HG02759 (cell line): ENCODE measurements at regions not wholly inside any gene's neighbourhood (a gene's known extent, or its start where the extent isn't known, plus 50 kb on each side); places are given as distances from the start of the nearest gene placed in this dataset.

ENCODE experiments used
- ATAC-seq: cut with Tn5 transposase; IDR thresholded peaks from one replicate; pipeline ENCODE4 v1.9.1; 2021; ENCODE audit warnings: mild to moderate bottlenecking, moderate library complexity; ENCODE audit not compliant: unreplicated experiment

DNA sequence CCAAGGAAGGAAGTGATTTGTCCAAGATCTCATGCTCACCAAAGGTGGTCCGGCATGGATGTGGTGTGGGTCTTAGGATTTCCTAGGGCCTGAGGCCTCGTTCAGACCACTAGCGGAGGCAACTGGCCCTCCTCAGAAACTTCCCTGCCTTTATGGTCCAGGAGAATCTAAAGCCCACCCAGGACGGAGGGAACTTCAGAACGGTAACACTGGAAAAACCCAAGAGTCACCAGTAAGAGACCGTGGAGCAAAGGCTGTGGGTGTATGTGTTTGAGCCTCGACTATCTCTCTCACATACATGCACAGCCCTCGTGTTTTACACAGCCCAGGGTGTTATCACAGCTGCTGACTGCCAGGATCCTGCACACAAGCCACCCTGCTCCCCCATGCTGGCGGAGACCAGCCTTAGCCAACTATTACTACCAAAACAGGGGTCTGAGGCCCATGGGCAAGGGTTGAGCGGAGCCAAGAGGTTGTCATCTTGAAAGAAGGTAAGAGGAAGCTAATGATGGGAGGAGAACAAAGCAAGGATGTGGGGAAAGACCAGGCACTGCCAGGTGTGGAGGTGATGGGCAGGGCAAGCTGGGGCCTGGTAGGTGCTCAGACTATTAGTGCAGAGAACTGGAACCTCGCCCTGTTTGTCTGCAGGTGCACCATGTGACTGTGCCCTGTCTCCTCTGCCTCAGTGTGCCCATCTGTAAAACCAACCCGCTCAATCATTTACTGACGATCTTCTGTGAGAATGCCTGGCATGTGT is 170.2 kb upstream of the ZMIZ1 start:
- ATAC-seq = no peak

DNA sequence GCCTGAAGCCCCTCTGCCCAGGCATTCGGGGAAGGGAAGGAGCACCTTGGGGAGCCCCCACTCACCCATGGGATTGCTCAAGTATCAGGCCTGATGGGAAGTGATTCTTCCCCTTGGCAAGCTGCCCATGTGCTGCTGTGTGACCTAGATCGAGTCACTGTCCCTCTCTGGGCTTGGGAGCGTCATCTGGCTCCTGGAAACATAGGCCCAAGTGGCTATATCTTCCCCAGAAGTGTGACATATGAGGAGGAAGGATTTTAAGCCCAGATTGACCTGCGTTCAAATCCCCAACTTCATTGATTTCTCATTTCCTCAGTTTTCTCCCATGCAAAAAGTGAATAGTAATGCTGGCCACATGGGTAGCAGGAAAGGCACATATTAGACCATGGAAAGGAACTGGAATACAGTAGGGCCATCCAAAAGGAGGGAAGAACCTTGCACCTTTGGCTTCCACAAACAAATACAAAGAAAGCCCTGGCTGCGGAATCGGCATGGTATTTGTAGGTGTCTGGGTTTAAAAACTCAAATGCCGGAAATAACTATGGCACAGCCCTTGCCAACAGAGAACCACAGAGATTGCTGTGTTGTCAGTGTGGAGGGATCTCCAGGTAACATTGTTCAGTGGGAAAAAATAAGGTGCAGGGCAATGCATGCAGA is 169.5 kb upstream of the ZMIZ1 start:
- ATAC-seq = no peak

DNA sequence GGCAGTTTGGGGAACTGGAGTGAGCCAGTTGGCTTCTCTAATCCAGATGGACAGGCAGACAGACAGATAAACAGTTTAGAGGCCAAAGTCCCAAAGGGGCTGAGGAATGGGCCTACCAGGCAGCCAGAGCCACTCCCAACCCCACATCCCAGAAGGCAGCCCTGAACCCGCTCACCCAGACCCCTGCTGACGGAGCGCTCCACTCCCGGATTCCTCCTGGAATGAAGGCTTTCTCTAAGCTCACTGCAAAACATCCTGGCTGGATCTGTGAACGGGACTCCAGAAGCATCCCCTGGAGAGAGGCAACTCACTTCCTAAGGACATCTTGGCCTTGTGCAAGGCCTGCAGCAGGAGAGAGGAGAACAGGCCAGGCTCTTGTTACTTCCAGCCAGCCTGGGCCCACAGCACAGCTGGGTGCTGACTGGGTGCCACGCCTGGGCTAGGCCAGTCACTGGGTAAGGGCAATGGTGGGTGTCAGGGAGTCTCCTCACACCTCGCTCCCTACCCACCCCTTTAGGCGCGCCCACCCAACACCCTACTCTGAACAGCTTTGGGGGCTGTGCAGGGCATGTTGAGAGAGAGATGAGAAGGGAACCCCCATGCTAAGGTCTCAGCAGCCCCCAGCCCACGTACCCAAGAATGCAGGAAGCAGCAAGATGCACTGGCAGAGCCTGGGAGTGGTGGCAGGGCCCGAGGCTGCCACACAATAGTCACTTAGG is 168.6 kb upstream of the ZMIZ1 start:
- no peak for ATAC-seq

DNA sequence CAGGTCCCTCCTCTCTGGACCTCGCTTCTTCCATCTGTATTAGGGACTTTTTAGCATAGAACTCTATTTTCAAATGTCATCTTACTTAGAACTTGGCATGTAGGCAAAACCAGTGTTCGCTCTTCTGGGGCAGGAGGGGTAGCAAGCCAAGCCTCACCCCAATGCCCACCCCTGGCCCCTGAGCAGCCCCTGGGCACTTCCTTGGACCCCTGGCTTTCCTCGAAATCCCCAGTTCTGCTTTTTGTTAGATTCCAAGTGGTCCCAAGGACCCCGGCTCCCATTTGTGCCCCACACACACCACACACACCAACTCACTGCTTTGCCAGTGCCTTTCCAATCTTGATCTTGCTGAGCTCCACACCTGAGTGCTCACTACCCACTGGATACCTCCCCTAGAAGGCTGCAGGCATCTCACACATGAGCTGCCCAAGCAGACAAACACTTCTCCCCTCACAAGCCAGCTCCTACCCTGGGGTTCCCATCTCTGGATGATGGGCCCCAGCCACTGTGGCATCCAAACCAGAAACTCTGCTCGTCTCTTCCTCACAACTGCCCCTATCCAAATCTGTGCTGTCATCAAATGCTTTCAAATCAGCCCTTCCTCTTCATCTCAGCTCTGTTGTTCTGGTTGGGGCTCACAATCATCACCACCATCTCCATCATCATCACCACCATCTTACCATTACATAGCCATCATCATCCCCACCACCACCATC is 167.9 kb upstream of the ZMIZ1 start:
- ATAC-seq = no peak

DNA sequence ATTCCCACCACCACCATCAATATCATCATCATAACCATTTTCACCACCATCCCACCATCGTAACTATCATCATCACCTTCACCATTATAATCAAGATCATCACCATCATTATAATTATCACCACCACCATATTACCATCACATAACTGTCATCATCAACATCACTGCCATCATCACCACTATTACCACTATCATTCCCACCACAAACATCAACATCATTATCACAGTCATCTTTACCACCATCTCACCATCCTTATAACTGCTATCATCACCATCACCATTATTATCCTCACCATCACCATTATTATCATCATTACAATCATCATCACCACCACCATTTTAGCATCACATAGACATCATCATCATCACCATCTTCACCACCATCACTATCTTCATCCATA is 167.1 kb upstream of the ZMIZ1 start:
- no peak for ATAC-seq

DNA sequence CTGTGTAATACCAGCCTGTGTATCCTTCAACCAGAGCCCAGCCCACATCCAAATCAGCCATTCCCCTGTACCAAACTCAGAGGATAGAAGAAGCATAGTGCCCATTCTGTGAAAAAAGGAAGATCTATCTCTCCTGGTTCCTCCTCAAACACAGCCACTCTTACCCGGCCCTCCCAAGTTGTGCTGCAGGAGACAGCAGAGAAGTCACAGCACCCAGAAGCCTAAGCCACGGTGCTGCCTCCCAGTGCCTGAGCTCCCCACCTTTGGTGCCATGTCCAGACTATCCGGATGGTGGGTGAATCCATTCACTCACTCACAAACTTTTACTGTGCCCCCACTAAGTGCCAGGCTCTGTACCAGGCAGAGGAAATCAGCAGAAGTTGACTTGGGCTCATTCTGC is 166.0 kb upstream of the ZMIZ1 start:
- ATAC-seq = no peak

DNA sequence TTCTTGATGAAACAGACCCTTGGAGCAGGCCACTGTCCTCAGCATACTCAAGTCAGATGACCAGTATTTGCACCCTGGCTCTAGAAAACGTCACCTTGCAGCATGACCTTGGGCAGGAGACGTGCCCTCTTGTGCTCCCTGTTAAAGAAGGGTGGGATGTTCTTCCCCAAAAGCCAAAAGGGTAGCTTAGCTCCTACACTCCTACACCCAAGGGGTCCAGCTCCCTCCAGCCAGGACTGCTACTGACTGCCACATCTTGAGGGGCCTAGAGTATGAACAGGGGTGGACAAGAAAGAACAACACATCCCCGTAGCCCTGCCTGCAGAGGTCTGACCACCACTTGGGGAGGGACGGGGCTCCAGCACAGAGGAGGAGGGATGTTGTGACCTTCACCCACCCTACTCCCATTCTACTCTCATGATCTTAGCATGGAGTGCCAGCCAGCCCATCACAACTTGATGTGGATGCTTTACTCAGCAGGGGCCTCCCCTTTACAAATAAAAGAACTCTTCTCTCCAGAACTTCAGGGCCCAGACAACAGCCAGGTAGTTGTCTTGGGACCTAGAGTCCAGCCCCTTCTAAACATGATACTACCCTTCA is 165.3 kb upstream of the ZMIZ1 start:
- no peak for ATAC-seq

DNA sequence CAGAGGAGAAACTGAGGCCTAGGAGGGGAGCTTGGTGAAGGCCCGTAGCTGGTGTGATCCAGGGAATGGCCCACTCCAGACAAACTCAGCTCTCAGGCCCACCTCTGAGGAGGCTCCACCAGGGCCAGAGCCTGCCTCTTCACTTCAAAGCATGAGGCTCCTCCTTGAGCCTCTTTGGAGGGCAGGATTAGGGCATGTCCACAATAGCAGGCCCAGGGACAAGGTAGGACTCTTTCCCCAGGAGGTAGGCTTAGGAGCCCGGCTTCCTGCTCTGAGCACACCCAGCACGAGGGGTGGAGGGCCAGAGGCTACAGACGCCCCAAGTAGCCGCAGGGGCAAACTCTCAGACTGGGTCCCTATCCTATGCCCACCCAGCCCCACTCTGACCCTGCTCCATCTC is 164.6 kb upstream of the ZMIZ1 start:
- ATAC-seq = no peak

DNA sequence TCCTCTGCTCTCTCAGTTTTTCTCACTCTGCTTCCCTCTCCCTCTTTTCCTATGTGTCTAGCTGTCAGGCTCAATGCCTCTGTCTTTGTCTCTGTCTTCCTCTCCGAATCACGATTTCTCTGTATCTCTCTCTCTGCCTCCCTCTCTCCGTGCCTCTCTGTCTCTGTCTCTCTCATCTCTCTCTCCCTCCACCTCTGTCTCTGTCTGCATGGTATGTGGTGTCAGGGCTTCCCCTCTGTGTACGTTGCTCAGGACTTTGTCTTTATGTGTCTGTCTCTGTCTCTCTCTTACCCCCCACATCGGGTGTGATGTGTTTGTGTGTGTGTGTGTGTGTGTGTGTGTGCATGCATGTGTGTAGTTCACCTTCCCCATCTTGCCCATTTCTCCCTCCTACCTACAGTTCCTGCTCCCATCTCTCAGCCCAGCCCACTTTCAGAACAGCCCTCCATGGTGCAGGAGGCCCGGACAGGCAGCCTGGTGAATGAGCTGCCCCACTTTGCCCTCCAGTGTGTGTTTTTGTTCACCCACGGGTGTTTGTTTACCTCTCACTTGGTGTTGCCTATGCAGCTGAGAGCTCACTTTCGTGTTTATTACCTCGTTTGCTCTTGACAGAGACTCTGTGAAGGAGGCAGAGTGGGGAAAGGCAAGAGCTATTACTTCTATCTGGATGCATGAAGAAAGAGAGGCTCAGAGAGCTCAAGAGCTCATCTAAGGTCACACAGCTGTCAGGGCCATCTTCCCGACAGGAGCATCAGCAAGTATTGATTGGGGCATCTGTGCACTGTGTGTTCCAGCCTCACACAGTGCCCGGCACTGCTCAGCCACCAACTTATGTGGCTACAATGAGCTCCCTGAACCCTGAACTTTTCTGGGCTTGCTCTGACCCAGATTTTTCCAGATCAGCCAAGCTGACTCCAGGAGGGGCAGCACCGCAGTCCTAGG is 163.5 kb upstream of the ZMIZ1 start:
- ATAC-seq = no peak

DNA sequence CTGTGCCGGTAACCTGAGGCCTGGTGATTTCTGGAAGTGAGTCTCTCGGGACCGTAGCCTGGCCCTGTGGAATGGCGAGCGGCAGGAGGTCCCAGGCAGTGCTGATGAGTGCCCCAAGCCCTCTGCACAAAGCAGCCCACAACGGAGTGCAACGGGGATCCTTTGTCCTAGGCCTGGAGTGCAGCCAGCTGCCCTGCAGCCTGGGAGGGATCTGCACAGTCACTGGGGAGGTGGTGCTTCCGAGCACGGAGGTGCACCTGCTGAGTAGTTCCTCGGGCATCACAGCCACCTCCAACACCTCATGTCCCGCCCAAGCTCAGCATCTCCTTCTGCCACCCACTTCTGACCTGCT is 162.8 kb upstream of the ZMIZ1 start:
- no peak for ATAC-seq

DNA sequence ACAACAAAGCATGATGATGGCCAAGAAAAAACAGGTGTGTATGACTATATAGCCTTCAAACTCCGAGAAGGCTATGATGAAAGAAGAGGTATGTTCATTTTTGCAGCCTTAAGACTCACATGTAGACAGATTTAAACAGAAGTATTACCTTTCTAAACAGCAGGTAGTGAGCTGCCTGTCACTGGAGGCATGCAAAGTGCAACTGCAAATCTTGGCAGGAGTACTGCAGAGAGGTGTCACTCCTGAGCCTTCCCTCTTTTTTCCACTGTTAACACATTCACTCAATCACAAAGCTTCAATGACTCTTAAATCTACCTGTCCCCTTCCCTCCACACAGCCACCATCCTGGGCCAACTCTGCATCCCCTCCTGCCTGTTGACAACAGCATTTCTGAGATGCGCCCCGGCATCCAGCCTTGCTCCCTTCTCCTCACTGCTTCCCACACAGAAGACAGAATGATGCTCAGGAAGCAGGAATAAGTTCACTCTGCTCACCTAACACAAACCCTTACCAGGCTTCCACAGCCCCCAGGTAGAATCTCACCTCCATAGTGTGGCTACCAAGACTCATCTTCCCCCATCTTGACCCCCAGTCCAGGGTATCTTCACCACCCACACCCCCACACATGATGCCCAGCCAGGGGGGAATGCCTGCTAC is 161.9 kb upstream of the ZMIZ1 start:
- ATAC-seq = no peak

DNA sequence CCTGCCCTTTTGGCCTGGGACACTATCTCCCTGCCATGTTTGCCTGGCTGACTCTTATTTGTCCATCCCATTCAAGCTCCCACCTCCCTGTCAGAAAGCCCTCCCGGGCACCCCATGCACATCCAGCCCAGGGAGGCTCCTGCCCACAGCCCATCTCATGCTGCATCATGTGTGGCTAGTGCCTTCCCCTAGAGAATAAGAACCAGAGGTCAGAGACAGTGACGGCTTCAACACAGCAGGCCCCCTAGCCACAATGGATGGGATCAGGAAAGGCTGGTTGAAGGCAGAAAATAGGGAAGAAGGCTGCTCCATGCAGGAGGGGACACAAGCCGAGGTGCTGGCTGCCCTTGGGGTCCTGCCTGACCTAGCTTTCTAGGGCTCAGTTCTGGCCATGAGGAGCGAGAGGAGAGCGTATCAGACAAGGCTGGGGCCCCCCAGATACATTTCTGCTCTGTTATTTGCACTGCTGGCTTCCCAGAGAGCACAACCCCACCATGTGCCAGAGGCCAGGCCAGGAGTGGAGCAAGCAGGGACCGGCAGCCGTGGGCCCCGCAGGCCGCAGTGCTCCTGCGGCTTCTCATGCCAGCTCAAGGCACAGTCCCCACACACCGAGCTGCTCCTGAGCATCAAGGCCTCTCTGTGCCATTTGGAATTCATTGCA is 161.1 kb upstream of the ZMIZ1 start:
- ATAC-seq = no peak

DNA sequence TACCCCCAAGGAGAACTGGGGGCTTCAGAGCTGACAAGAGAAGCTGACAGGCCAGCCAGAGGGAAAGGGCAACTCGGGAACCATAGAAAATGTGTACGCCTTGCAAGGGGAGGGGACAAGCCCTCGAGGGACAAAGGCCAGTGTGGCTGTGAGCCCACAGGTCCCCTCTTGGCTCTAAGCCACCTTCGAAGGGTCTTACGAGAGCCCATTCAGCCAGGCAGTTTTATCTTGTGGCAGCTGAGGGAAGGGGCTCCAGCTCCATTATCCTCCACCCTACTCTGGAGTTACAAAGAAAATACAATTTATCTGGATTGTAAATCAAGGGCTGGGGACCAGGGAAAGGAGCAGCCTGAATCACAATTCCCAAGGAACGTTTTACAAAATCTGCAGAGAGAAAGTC is 159.5 kb upstream of the ZMIZ1 start:
- no peak for ATAC-seq

DNA sequence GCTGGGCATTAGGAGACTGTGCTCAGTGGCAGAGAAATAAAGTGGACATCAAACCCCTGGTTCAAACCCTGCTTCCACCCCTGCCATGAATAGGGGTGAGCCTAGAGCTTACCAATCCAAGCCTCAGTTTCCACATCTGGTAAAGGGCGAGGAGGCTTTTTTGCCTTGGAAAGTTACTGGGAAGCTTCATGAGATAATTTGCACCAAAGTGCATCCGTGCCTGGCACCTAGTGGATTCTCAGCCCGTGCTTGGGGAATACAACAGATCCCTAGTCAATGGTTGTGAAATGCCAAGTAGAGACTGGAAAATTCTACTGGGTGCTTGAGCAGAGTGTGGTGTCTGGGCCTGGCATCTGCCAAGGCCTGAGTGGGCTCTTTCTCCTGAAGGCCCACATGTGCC is 158.7 kb upstream of the ZMIZ1 start:
- no peak for ATAC-seq

DNA sequence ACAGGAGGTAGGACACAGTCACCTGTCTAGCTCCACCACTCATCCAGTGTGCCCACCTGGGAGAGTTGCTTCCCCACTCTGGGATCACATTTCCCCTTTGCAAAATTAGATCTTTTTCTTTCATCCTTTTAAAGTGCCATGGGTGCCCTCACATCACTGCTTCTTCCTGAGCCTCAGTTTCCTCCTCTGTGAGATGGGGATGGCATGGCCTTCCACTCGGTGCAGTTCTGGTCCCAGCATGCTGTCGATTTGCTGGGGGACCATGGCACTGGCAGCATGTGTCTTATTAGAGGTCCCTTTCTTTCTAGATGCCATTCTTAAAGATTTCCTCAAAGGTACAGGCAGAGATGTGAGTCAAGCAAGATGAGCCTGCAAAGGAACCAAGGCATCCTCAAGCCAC is 158.3 kb upstream of the ZMIZ1 start:
- ATAC-seq = no peak

DNA sequence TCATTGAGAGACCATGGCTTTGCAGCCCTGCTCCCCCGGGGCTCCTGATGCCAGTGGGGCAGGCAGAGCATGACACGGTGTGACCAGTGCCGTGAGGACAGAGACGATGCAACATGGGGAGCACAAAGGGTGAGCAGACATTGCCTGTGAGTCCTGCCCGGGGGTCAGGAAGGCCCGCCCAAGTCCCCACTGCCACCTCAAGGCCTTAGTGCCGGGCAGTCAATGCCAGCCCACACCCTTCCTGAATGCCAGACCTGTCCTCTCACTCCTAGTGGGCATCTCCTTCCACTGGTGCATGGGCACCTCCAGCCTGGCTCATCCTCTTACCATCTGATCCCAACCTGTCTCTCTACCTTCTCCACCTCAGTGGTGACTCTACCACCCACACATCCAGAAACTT is 157.9 kb upstream of the ZMIZ1 start:
- ATAC-seq = no peak

DNA sequence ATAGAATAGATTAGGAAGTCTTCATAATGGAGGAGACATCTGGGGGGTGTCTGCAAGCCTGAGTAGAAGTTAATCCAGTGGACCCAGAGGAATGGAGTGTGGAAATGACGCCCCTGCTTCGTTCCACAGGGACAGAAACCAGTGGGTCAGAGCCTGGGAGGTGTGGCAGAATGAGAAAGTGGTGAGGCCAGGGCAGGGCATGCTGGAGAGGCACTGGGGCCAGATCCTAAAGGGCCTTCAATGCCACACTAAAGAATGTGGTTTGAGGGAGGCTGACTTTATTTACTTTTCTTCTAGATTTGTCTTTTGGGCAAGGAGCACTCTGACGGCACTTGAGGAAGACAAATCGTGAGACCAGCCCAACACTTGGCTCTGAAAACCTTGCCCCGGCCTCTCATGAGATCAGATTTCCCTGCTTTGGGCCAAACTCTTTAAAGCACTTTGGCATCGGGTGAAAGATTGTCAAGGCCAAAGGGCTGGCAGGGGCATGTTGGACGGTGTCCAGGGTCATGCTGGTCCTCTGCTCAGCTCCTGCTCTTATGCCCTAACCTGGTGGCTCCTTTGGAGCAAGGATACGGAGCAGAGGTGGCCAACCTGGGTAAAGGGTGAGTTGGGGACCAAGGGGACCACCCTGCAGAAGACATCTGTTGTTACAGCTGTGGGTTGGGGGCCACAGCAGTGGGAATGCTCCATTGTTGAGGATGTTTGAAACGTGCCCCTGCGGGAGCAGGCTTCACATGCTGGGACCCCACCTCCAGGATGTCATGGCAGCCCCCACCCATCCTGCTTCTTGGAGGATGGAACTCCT is 157.0 kb upstream of the ZMIZ1 start:
- no peak for ATAC-seq
